HG03520 (cell line): ENCODE measurements at regions not wholly inside any gene's neighbourhood (a gene's known extent, or its start where the extent isn't known, plus 50 kb on each side); places are given as distances from the start of the nearest gene placed in this dataset.
"Not testable (repeated sequence)": the region's sequence is repeated elsewhere in the genome, so short reads cannot be mapped to it uniquely, and the experiment has no call there.

Source experiments
- ATAC-seq: cut with Tn5 transposase; IDR thresholded peaks from one replicate; pipeline ENCODE4 v1.9.1; 2021; ENCODE audit warnings: mild to moderate bottlenecking, moderate library complexity; ENCODE audit not compliant: unreplicated experiment

- no peak for ATAC-seq
Observed at GRCh38 chr15:20348291-20348899, 193.2 kb downstream of the GOLGA6L6 start.

DNA sequence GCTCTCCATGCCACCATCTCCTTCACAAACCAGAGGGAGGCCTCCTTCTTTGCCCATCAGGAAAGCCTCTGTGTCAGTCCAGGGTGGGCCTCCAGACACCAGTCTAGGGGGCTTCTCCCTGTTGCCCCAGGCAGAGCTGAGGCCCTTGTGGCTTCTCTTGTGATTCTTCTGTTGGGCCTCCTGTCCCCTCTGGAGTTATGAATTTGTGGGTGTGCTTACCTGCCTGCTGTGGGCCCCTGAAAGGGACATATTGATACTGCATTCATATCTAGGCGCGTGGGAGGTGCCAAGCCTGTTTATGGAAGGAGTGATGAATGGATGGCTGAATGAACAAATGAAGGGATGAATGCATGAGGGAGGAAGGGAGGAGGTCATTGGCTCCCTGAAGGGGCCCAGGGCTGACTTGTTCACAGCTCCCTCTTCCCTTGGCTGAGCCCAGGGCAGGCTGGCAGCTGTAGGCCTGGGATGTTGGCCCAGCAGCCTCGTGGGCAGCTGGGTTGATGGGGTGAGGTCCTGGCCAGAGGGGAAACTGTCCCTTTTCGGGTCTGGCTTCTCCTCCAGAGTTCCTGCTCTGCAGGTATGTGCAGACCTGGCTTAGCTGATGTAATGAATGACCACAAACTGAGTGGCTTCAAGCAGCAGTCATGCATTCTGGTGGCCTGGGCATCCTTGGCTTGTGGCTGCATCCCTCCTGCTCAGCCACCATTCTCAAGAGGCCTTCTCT, 195.4 kb downstream of the GOLGA6L6 start:
- no peak for ATAC-seq

DNA sequence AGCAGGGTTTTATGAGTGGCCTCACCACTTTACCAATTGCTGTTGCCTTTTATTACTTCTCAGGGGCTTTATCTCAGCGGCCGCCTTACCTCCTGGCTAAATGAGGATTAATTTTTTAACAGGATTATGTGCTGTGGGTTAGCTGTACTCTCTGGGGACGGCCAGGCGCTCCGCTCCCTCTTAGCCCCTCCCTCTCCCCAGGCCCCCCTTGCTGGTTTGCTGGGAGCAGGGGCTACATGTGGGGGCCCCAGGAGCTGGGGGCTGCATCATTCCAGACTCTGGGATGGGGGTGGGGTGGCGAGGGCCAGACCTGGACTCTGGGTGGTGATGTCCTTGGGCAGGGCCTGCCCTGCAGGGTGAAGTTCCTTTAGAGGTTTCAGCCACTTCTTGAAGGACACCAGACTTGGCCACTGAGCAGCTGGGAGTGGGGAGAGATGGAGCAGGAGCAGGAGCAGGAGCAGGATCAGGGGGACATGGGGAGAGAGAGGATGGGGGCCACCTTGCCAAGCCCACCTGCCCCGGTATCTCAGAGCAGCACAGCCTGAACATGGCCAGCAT, 196.1 kb downstream of the GOLGA6L6 start:
- ATAC-seq: no peak

DNA sequence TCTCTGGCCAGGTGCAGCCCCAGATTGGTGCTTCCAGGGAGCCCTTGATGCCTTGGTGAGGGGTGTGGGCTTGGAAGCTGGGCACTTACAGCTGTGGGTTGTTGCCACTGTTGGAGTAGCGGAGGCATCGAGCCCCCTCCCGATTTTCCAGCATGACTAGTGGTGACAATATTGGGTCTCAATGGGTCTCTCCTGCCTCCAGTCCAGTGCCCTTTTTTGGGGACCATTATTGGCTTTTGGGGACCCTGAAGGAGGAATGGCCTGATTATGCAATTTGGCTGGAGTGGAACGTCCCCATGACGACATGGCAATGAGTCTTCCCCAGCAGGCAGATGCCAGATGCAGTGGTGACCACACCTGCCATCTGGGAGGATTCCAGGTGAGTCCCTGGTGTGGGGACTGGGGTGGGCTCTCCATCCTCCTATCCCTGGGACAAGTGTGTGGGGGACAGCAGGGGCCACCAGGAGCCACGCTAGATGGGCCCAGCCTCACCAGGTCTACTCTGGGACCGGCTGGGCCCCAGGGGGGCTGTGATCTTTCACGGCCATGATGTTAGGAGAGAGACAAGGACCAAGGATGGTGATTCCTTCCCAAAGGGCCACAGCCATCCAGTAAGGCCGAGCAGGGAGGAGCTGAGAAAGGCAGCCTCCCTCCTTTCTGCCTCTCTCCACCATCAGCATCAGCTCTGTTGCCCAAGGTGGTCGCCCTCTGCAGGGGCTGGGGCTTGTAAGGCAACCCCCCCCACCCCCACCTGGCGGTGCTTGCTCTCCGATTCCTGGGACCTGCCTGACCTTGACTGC, 196.8 kb downstream of the GOLGA6L6 start:
- ATAC-seq: no peak

- not testable (repeated sequence) for ATAC-seq
Observed at GRCh38 chr15:20343395-20344211, 198.0 kb downstream of the GOLGA6L6 start.

GRCh38 chr15:20342601-20343394, 198.8 kb downstream of the GOLGA6L6 start:
- ATAC-seq: not testable (repeated sequence)

GRCh38 chr15:20341901-20342600, 199.5 kb downstream of the GOLGA6L6 start:
- ATAC-seq: no peak

DNA sequence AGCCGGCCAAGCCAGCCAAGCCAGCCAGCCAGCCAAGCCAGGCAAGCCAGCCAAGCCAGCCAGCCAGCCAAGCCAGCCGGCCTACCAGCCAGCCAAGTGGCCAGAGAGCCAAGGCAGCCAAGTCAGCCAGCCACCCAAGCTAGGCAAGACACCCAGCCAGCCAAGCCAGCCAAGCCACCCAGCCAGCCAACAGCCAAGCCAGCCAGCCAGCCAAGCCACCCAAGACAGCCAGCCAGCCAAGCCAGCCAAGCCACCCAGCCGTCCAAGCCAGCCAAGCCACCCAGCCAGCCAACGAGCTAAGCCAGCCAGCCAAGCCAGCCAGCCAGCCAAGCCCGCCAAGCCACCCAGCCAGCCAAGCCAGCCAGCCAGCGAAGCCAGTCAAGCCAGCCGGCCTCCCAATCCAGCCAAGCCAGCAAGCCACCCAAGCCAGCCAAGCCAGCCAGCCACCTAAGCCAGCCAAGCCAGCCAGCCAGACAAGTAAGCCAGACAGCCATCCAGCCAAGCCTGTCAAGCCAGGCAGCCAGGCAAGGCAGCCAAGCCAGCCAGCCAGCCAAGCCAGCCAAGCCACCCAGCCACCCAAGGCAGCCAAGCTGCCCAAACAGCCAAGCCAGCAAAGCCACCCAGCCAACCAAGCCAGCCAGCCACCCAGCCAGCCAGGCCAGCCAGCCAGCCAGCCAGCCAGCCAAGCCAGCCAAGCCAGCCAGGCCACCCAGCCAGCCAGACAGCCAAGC, 200.5 kb downstream of the GOLGA6L6 start:
- no peak for ATAC-seq

- no peak for ATAC-seq
Observed at GRCh38 chr15:20340331-20340811, 201.2 kb downstream of the GOLGA6L6 start.

GRCh38 chr15:20339086-20339791, 202.4 kb downstream of the GOLGA6L6 start:
- ATAC-seq: not testable (repeated sequence)

DNA sequence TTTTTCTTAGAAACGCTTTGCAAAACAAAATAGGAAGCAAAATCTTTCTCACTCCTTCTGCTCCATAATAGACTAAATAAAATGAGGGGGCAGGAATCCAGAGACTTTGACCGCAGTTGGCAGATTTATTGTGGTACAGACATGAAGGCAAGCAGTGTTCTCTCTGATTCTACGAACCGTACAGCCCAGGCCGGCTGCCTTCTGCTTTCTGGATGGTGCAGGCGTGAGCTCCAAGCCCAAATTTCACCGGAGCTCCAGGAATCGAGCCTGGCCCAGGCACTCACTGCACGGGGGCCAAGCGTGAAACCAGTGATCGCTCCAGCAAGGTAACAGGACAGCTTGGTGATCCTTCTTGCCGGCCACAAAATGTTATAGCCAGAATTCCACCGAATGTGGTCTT, 202.9 kb downstream of the GOLGA6L6 start:
- ATAC-seq: not testable (repeated sequence)

- not testable (repeated sequence) for ATAC-seq
Observed at GRCh38 chr15:20337238-20337637, 204.4 kb downstream of the GOLGA6L6 start.

GRCh38 chr15:20334451-20334850, 207.1 kb downstream of the GOLGA6L6 start:
- ATAC-seq: not testable (repeated sequence)

DNA sequence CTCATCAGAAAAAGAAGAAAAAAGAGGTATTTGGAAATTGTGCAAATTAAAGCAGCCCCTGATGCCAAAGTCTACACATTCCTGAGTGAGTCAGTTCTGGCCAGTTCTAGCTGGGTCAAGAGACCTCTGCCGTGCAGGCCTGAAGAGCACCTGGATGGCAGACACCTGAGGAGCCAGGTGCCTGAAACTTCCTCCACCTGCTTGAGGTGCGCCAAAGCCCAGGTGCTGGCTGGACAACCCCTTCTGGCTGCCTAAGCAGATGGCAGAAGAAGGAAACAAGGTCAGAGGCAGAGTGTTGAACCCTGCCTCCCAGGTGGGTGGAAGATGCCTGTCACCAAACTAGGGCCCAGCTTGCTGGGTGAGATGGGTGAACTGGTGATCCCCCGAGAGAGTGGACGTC, 215.8 kb downstream of the GOLGA6L6 start:
- not testable (repeated sequence) for ATAC-seq

GRCh38 chr15:20317132-20317531, 224.5 kb downstream of the GOLGA6L6 start:
- not testable (repeated sequence) for ATAC-seq

DNA sequence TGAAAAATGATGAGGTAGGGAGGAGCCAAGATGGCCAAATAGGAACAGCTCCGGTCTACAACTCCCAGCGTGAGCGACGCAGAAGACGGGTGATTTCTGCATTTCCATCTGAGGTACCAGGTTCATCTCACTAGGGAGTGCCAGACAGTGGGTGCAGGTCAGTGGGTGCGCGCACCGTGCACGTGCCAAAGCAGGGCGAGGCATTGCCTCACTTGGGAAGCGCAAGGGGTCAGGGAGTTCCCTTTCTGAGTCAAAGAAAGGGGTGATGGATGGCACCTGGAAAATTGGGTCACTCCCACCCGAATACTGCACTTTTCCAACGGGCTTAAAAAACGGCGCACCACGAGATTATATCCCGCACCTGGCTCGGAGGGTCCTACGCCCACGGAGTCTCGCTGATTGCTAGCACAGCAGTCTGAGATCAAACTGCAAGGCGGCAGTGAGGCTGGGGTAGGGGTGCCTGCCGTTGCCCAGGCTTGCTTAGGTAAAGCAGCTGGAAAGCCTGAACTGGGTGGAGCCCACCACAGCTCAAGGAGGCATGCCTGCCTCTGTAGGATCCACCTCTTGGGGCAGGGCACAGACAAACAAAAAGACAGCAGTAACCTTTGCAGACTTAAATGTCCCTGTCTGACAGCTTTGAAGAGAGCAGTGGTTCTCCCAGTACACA, 230.5 kb downstream of the GOLGA6L6 start:
- ATAC-seq: not testable (repeated sequence)

DNA sequence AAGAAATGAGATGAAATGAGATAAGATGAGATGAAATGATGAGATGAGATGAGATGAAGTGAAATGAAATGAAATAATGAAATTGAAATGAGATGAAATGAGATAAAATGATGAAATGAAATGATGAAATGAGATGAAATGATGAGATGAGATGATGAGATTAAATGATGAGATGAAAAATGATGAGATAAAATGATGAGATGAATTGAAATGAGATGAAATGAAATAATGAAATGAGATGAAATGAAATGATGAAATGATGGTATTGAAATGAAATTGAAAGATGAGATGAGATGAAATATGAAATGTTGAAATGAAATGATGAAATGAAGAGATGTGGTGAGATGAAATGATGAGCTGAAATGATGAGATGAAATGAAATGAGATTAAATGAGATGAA, 231.0 kb downstream of the GOLGA6L6 start:
- no peak for ATAC-seq
